Hindlimb muscle (tissue), 1 donor: ENCODE measurements at regions not wholly inside any gene's neighbourhood (a gene's known extent, or its start where the extent isn't known, plus 50 kb on each side); places are given as distances from the start of the nearest gene placed in this dataset.
A peak's percentile ranks its signal among the peaks of the same experiment; 100 is the strongest.

Experiments
- DNase-seq: peaks from one replicate; pipeline ENCODE4 v3.0.0-alpha.2; 2013

- DNase-seq: peak; percentile 14
Observed at GRCh38 chrX:30504309-30504708, 73.3 kb downstream of the TASL start.

- DNase-seq: no peak
Observed at GRCh38 chrX:30495468-30495867, 82.1 kb downstream of the TASL start.

DNA sequence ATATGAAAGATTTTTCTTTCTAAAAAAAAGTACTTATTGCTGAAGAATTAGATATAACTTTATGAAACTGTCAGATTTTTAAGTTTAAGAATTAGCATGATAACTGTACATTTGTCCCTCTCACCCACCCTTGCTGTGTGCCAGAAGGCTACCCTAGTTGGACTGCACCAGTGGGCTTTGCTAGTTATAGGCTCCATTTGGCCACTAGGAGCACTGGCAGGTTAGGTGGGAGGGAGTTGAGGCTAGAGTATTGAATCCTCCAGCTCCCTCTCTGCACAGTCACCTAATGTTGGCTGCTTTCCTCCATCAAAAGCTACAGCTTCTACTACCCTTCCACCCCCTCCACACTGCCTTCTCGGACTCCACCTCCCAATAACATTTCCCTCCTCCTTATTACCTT, 84.2 kb downstream of the TASL start:
- DNase-seq: no peak

DNA sequence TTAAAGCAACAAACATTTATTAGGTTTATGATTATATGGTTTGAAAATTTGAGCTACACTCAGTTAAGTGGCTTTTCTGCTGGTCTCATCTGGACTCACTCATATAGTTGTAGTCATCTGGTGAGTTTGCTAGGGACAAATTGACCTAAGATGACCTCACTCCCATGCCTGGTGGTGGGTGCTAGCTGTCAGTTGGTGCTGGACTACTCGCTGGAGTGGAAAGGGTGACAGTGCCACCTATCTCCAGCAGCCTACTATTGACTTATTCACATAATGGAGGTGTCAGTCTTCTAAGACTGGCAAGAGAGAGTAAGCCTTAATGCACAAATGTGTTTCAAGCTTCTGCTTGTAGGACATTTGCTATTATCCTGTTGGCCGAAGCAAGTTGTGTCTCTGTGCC, 88.2 kb downstream of the TASL start:
- no peak for DNase-seq

GRCh38 chrX:30488092-30488491, 89.5 kb downstream of the TASL start:
- no peak for DNase-seq

- no peak for DNase-seq
Observed at GRCh38 chrX:30483996-30484395, 93.6 kb downstream of the TASL start.

DNA sequence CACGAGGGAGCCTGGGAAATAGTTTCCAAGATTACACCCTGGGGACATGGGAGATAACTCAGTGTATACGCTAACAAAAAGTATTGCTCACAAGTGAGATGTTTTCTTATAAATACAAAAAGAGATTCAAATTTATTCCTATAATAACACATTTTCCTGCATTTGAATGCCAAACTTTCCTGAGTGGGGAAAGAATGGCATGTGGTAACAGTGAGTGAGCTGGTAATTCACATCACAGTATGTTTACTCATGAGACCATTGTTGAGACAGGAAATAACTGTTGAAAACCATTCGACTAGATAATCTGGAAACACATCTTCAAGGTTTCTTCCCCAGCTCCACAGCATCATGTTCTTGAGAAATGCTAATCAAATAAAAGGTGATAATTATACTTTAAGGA, 109.1 kb downstream of the TASL start:
- DNase-seq: no peak
